Endothelial cell (in vitro differentiated cells): ENCODE measurements at regions not wholly inside any gene's neighbourhood (a gene's known extent, or its start where the extent isn't known, plus 50 kb on each side); places are given as distances from the start of the nearest gene placed in this dataset.
A peak's percentile ranks its signal among the peaks of the same experiment; 100 is the strongest.

Experiments
- DNase-seq: peaks from one replicate; pipeline ENCODE4 v3.0.0; 2021; ENCODE audit warnings: low spot score
- H3K27ac Mint-ChIP-seq: one replicate; pipeline ENCODE4 v1.8.0; 2021; ENCODE audit warnings: mixed read lengths, inconsistent platforms; ENCODE audit not compliant: unreplicated experiment
- H3K27me3 Mint-ChIP-seq: one replicate; pipeline ENCODE4 v1.8.0; 2021; ENCODE audit warnings: mild to moderate bottlenecking, moderate library complexity, mixed read lengths, inconsistent platforms; ENCODE audit not compliant: unreplicated experiment
- H3K36me3 Mint-ChIP-seq: one replicate; pipeline ENCODE4 v1.8.0; 2021; ENCODE audit warnings: mild to moderate bottlenecking, low read depth, mixed read lengths, inconsistent platforms; ENCODE audit not compliant: unreplicated experiment
- H3K4me1 Mint-ChIP-seq: one replicate; pipeline ENCODE4 v1.8.0; 2021; ENCODE audit warnings: mild to moderate bottlenecking, mixed read lengths, inconsistent platforms; ENCODE audit not compliant: unreplicated experiment
- H3K4me3 Mint-ChIP-seq: one replicate; pipeline ENCODE4 v1.8.0; 2021; ENCODE audit warnings: mild to moderate bottlenecking, mixed read lengths, inconsistent platforms; ENCODE audit not compliant: unreplicated experiment
- H3K9me3 Mint-ChIP-seq: one replicate; pipeline ENCODE4 v1.8.0; 2021; ENCODE audit warnings: mixed read lengths, inconsistent platforms; ENCODE audit not compliant: unreplicated experiment
- CTCF ChIP-seq: fragments of 200-600 bp; sonication (generic); IDR thresholded peaks from one replicate; pipeline ENCODE4 v1.5.0; 2021; ENCODE audit warnings: antibody characterized with exemption; ENCODE audit not compliant: unreplicated experiment

DNA sequence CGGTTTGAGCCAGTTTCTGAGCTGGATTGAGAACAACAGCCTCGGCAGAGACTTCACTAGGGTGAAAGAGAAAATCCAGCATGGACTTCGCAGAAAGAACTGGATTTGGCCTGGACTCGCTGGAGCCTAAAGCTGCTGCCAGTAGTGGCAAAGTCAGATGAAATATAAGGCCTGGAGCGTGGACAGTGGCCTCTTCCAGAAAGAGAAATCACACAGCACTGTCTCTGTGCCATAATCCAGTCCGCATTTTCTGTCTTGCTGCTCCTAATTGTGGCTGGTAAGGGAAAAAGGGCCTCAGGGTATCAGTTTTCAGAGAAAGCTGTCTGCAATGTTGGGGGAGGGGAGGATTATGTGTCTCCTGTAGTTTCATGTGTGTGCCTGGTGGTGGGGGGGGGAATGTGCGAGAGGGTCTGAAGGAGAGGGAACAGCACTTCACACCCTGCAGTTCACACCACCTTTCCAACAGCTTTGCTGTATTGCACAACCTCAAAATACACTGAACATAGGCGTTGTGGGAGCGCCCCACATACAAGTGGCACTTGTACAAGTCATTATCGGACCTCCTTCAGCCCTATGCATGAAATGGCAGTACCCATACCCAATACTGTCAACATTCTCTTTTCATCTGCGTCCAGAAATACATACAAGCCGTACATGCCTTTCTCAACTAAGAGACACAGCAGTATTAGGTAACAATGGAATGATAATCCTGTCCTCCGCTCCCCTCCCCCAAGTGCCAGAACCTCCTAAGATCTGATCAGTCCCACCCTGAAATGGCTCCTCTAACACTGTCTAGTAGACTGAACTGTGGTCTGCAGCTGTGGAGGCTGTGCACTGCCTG lies 107.5 kb upstream of the ATF7IP start:
- H3K27me3 Mint-ChIP-seq, result peaks cover 11% of the 10 kb centered on the region
- no peak for TF ChIP-seq CTCF

DNA sequence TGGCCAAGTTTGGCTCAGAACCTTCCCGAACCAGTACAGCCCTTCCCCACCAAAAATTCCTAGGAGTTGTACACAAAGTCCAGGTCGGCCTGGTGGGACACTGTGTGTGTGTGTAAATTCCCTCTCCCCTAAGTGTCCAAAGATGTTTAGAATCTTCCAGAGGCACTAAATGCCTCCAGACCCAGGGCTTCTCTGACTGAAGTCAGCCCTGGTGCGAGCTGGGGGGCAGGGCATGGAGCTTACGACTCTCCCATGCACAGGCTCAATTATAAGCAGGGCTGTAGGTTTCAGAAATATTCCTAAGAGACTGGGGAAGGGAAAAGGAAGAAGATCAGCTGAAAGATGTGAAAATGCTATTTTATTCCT lies 106.9 kb upstream of the ATF7IP start:
- no peak for DNase-seq
- Mint-ChIP-seq H3K36me3 (peaks cover 10% of the 10 kb centered on the region), H3K4me3 (peak overlapping the region; percentile 21), H3K27ac (peak overlapping the region; percentile 98), H3K27me3 (peaks cover 11% of the 10 kb centered on the region), H3K4me1 (peaks cover 49% of the 10 kb centered on the region), H3K9me3 (no peaks in the 10 kb centered on the region)
- no peak for TF ChIP-seq CTCF

More for the DNA sequence above, 107.5 kb upstream of the ATF7IP start:
- Mint-ChIP-seq H3K4me3 (peak overlapping the region; percentile 68), H3K9me3 (no peaks in the 10 kb centered on the region), H3K27ac (peak overlapping the region; percentile 98), H3K4me1 (peaks cover 49% of the 10 kb centered on the region), H3K36me3 (peaks cover 10% of the 10 kb centered on the region)
- DNase-seq, result peak; percentile 95

GRCh38 chr12:14259481-14260010 lies 105.9 kb upstream of the ATF7IP start:
- TF ChIP-seq CTCF, result no peak
- DNase-seq, result no peak
- peak overlapping the region; percentile 99 for H3K27ac Mint-ChIP-seq
- H3K4me3 Mint-ChIP-seq, result no peak overlapping the region
- no peaks in the 10 kb centered on the region for H3K9me3 Mint-ChIP-seq
- H3K36me3 Mint-ChIP-seq, result peaks cover 10% of the 10 kb centered on the region
- H3K27me3 Mint-ChIP-seq, result peaks cover 11% of the 10 kb centered on the region
- peaks cover 49% of the 10 kb centered on the region for H3K4me1 Mint-ChIP-seq

GRCh38 chr12:14260011-14260993 lies 105.2 kb upstream of the ATF7IP start:
- Mint-ChIP-seq H3K4me3 (peak overlapping the region; percentile 79), H3K27ac (peak overlapping the region; percentile 99)

More at GRCh38 chr12:14260011-14260993, 105.2 kb upstream of the ATF7IP start:
- Mint-ChIP-seq H3K27me3 (peaks cover 11% of the 10 kb centered on the region), H3K36me3 (peaks cover 10% of the 10 kb centered on the region), H3K9me3 (no peaks in the 10 kb centered on the region), H3K4me1 (peaks cover 49% of the 10 kb centered on the region)
- peak; percentile 87 for DNase-seq
- TF ChIP-seq CTCF, result no peak
